ENCODE measurements at regions not wholly inside any gene's neighbourhood (a gene's known extent, or its start where the extent isn't known, plus 50 kb on each side); places are given as distances from the start of the nearest gene placed in this dataset.

DNA sequence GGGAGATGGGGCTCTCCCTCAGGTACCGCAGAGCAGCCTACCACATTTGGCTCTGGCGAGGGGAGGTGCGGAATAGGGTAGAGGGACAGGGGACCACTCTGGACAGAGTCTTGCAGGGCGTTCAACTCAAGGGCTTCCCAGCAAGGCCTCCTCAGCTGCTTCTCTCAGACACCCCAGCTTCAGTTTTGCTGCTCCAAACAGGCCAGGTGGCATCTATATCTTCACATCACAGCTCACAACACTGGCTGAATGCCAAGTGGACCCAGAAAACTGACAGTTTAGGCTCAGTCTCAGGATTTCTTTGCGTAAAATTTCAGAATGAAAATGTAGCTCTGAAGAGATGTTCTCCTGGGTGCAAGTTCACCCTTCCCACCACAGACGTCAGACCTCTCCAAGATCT lies 592.6 kb upstream of the ADAMTS16 start:
- Histone ChIP-seq H3K27ac (no peak overlapping the region), H3K27me3 (no peaks in the 10 kb centered on the region), H3K4me1 (no peaks in the 10 kb centered on the region), H3K4me3 (no peak overlapping the region), H3K36me3 (no peaks in the 10 kb centered on the region), H3K9me3 (no peaks in the 10 kb centered on the region)
- 73 to 77% methylated on average over 6 of the region's 6 CpGs for WGBS, 2 donors
- TF ChIP-seq CTCF (IDR thresholded peaks at IDR 0.05), result no peak
- DNase-seq (no peak), ATAC-seq (no peak), FAIRE-seq (no peak)
- intact Hi-C loops (cut with DNase I), result no loop called here

- Histone ChIP-seq H3K36me3 (no peaks in the 10 kb centered on the region), H3K27me3 (no peaks in the 10 kb centered on the region), H3K4me3 (no peak overlapping the region), H3K4me1 (no peaks in the 10 kb centered on the region), H3K9me3 (no peaks in the 10 kb centered on the region), H3K27ac (no peak overlapping the region)
- ATAC-seq, result no peak
- no peak for TF ChIP-seq CTCF (IDR thresholded peaks at IDR 0.05)
- no peak for FAIRE-seq
- no peak for DNase-seq
- intact Hi-C loops (cut with DNase I), result no loop called here
- WGBS, 2 donors, result 41 to 52% methylated on average over 1 of the region's 1 CpG
These were observed 591.8 kb upstream of the ADAMTS16 start for GRCh38 chr5:4548341-4548740.

DNA sequence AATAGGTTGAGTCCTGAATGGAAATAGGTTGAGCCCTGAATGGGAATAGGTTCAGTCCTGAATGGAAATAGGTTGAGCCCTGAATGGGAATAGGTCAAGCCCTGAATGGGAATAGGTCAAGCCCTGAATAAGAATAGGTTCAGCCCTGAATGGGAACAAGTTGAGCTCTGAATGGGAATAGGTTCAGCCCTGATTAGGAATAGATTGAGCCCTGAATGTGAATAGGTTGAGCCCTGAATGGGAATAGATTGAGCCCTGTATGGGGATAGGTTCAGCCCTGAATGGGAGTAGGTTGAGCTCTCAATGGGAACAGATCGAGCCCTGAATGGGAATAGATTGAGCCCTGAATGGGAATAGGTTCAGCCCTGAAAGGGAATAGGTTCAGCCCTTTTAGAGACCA lies 590.8 kb upstream of the ADAMTS16 start:
- FAIRE-seq, result no peak
- H3K27ac ChIP-seq, result no peak overlapping the region

DNA sequence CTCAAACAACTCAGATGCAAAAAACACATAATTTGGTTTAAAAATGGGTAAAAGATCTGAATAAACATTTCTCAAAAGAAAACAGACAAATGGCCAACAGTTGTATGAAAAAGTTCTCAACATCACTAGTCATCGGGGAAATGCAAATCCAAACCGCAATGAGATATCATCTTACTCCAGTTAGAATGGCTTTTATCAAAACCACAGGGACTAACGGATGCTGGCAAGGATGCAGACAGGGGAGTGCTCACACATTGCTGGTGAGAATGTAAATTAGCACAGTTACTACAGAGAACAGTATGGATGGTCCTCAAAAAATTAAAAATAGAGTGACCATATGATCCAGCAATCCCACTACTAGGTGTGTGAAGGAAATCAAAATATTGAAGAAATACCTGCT lies 589.1 kb upstream of the ADAMTS16 start:
- Histone ChIP-seq H3K27ac (no peak overlapping the region), H3K4me3 (no peak overlapping the region), H3K9me3 (no peaks in the 10 kb centered on the region), H3K36me3 (no peaks in the 10 kb centered on the region), H3K27me3 (no peaks in the 10 kb centered on the region), H3K4me1 (no peaks in the 10 kb centered on the region)
- TF ChIP-seq CTCF (IDR thresholded peaks at IDR 0.05), result no peak
- intact Hi-C loops (cut with DNase I), result no loop called here
- DNase-seq (no peak), FAIRE-seq (no peak), ATAC-seq (no peak)
- WGBS, 2 donors, result 63 to 72% methylated on average over 3 of the region's 3 CpGs

More for the DNA sequence above, 590.8 kb upstream of the ADAMTS16 start:
- Histone ChIP-seq H3K36me3 (no peaks in the 10 kb centered on the region), H3K27me3 (no peaks in the 10 kb centered on the region), H3K9me3 (no peaks in the 10 kb centered on the region), H3K4me1 (no peaks in the 10 kb centered on the region), H3K4me3 (no peak overlapping the region)
- ATAC-seq, result no peak
- intact Hi-C loops (cut with DNase I), result no loop called here
- 53 to 71% methylated on average over 1 of the region's 1 CpG for WGBS, 2 donors
- TF ChIP-seq CTCF (IDR thresholded peaks at IDR 0.05), result no peak
- DNase-seq, result no peak

- FAIRE-seq (no peak), ATAC-seq (no peak), DNase-seq (no peak)
- Histone ChIP-seq H3K36me3 (no peaks in the 10 kb centered on the region), H3K4me1 (no peaks in the 10 kb centered on the region), H3K27ac (no peak overlapping the region), H3K9me3 (no peaks in the 10 kb centered on the region), H3K27me3 (no peaks in the 10 kb centered on the region), H3K4me3 (no peak overlapping the region)
- intact Hi-C loops (cut with DNase I), result no loop called here
- TF ChIP-seq CTCF (IDR thresholded peaks at IDR 0.05), result no peak
These were observed 587.0 kb upstream of the ADAMTS16 start for GRCh38 chr5:4553130-4553529.

Measured in pancreas (tissue), 10 donors.